ENCODE measurements at regions not wholly inside any gene's neighbourhood (a gene's known extent, or its start where the extent isn't known, plus 50 kb on each side); places are given as distances from the start of the nearest gene placed in this dataset.

GRCh38 chr10:98332623-98333269, 64.8 kb upstream of the LOXL4 start:
- TF ChIP-seq, protein P1, sequence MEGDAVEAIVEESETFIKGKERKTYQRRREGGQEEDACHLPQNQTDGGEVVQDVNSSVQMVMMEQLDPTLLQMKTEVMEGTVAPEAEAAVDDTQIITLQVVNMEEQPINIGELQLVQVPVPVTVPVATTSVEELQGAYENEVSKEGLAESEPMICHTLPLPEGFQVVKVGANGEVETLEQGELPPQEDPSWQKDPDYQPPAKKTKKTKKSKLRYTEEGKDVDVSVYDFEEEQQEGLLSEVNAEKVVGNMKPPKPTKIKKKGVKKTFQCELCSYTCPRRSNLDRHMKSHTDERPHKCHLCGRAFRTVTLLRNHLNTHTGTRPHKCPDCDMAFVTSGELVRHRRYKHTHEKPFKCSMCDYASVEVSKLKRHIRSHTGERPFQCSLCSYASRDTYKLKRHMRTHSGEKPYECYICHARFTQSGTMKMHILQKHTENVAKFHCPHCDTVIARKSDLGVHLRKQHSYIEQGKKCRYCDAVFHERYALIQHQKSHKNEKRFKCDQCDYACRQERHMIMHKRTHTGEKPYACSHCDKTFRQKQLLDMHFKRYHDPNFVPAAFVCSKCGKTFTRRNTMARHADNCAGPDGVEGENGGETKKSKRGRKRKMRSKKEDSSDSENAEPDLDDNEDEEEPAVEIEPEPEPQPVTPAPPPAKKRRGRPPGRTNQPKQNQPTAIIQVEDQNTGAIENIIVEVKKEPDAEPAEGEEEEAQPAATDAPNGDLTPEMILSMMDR (conservative IDR thresholded peaks at IDR 0.05; ENCODE audit: low read depth, low read length), result no peak
- TF ChIP-seq EZH2phosphoT487 (IDR thresholded peaks at IDR 0.05; ENCODE audit: borderline replicate concordance, low read length), result no peak
- TF ChIP-seq EZH2 (IDR thresholded peaks at IDR 0.05; ENCODE audit: low read length, unreplicated experiment), result no peak
